CD8-positive, alpha-beta memory T cell (primary cell): ENCODE measurements at regions not wholly inside any gene's neighbourhood (a gene's known extent, or its start where the extent isn't known, plus 50 kb on each side); places are given as distances from the start of the nearest gene placed in this dataset.

ENCODE experiments used
- CTCF ChIA-PET: fragments of 350-600 bp; sonication (Branson Sonifier 250); formaldehyde crosslinking; loops from one replicate; lab custom pipeline; 2021; ENCODE audit warnings: antibody characterized with exemption; lab: Charles Lee
- POLR2A ChIA-PET: fragments of 350-600 bp; sonication (Branson Sonifier 250); formaldehyde crosslinking; loops from one replicate; lab custom pipeline; 2021; ENCODE audit warnings: antibody characterized with exemption; lab: Charles Lee
- DNase-seq, 5 donors: peaks; one replicate each; pipeline versions ENCODE4 v3.0.0 to v3.0.0-alpha.2; 2020 to 2022; ENCODE audit warnings: mixed read lengths in 1 of 5
- H3K27ac ChIP-seq: one replicate; pipeline ENCODE4 v1.7.0; 2013; ENCODE audit warnings: low read depth, mild to moderate bottlenecking, low read length, moderate library complexity
- H3K27me3 ChIP-seq: 2 replicates; pipeline ENCODE4 v1.7.0; 2013; ENCODE audit warnings: low read length, mild to moderate bottlenecking; ENCODE audit not compliant: insufficient read depth, poor library complexity, severe bottlenecking
- H3K36me3 ChIP-seq: 2 replicates; pipeline ENCODE4 v1.7.0; 2013; ENCODE audit warnings: mild to moderate bottlenecking, low read length, moderate library complexity; ENCODE audit not compliant: insufficient read depth
- H3K4me1 ChIP-seq: 2 replicates; pipeline ENCODE4 v1.7.0; 2013; ENCODE audit warnings: mild to moderate bottlenecking, low read length, moderate library complexity; ENCODE audit not compliant: insufficient read depth
- H3K4me3 ChIP-seq: 2 replicates; pipeline ENCODE4 v1.7.0; 2013; ENCODE audit warnings: mild to moderate bottlenecking, low read length
- H3K9me3 ChIP-seq: 2 replicates; pipeline ENCODE4 v1.7.0; 2013; ENCODE audit warnings: mild to moderate bottlenecking, low read length
- H3K27ac Mint-ChIP-seq, 8 donors: one replicate each; pipeline ENCODE4 v1.8.0; 2020 to 2021; ENCODE audit warnings: mixed read lengths in 8 of 8, mild to moderate bottlenecking in 6 of 8, inconsistent platforms in 3 of 8, moderate library complexity in 3 of 8
- H3K27me3 Mint-ChIP-seq, 2 donors: one replicate each; pipeline ENCODE4 v1.8.0; 2020 to 2021; ENCODE audit warnings: mixed read lengths in 2 of 2, mild to moderate bottlenecking in 1 of 2, moderate library complexity in 1 of 2
- H3K36me3 Mint-ChIP-seq, 3 donors: one replicate each; pipeline ENCODE4 v1.8.0; 2020 to 2021; ENCODE audit warnings: mixed read lengths in 3 of 3, inconsistent platforms in 1 of 3, mild to moderate bottlenecking in 1 of 3
- H3K4me1 Mint-ChIP-seq, 3 donors: one replicate each; pipeline ENCODE4 v1.8.0; 2020 to 2021; ENCODE audit warnings: mixed read lengths in 3 of 3, inconsistent platforms in 1 of 3, mild to moderate bottlenecking in 1 of 3
- H3K4me3 Mint-ChIP-seq, 7 donors: one replicate each; pipeline ENCODE4 v1.8.0; 2020 to 2021; ENCODE audit warnings: mixed read lengths in 7 of 7, mild to moderate bottlenecking in 6 of 7, moderate library complexity in 4 of 7, inconsistent platforms in 2 of 7
- H3K9me3 Mint-ChIP-seq, 5 donors: one replicate each; pipeline ENCODE4 v1.8.0; 2020 to 2022; ENCODE audit warnings: mixed read lengths in 5 of 5, mild to moderate bottlenecking in 3 of 5, moderate library complexity in 2 of 5, inconsistent platforms in 1 of 5

DNA sequence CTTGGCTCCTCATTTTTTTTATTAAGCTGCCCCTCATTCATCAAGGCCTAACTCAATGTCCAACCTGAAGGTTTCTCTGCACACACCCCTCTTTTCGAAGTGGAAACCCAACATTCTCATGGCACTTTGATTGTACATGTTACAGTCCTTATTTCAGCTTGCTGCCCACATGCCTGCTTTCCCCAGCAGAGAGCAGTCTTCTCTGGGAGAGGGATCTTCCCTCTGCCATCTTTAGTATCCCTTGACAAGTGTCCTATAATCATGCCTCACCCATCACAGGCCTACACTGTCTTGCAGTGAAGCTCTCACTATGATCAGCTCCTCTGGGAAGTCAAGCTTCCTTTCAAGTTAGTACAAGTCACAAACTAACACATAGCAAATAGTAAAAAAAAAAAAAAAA is 175.1 kb downstream of the ACER2 start:
- Histone ChIP-seq H3K27ac (no peak overlapping the region), H3K4me3 (no peak overlapping the region), H3K36me3 (no peaks in the 10 kb centered on the region), H3K27me3 (no peaks in the 10 kb centered on the region), H3K4me1 (no peaks in the 10 kb centered on the region), H3K9me3 (no peaks in the 10 kb centered on the region)
- ChIA-PET CTCF (no interaction called here), POLR2A (no interaction called here)
- no peaks in the 10 kb centered on the region for H3K36me3 Mint-ChIP-seq
- no peak for DNase-seq
- H3K27ac Mint-ChIP-seq: no peak overlapping the region
- peaks cover 2 to 7% of the 10 kb centered on the region in 2 donors for H3K27me3 Mint-ChIP-seq
- peaks cover 0 to 5% (median 0%) of the 10 kb centered on the region in 5 donors for H3K9me3 Mint-ChIP-seq
- no peaks in the 10 kb centered on the region for H3K4me1 Mint-ChIP-seq
- no peak overlapping the region for H3K4me3 Mint-ChIP-seq

DNA sequence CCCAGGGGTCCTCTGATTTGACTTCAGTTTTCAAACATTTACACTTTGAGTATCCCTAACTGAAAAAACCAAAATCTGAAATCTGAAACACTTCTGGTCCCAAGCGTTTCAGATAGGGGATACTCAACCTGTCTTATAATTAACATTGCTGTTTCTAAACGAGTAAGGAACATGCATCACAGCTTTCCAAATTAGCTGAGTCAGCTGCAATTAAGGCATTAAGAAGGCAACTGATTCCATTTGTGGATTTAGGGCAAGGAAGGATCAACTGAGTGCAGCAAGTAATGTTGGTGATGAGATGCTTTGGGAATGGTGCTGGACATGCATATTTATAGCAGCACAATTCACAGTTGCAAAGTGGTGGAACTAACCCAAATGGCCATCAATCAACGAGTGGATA is 168.6 kb downstream of the ACER2 start:
- Histone ChIP-seq H3K9me3 (no peaks in the 10 kb centered on the region), H3K36me3 (no peaks in the 10 kb centered on the region), H3K4me3 (no peak overlapping the region), H3K4me1 (no peaks in the 10 kb centered on the region), H3K27me3 (no peaks in the 10 kb centered on the region), H3K27ac (no peak overlapping the region)
- no peaks in the 10 kb centered on the region for H3K9me3 Mint-ChIP-seq
- H3K36me3 Mint-ChIP-seq: no peaks in the 10 kb centered on the region
- H3K4me1 Mint-ChIP-seq: no peaks in the 10 kb centered on the region
- CTCF ChIA-PET: no interaction called here
- H3K4me3 Mint-ChIP-seq: no peak overlapping the region
- POLR2A ChIA-PET: interaction anchor here (0.6 kb wide), 1 partner anchor 551 kb away, joined by 3 read pairs; no protein-coding TSS in a partner anchor
- no peak for DNase-seq
- no peak overlapping the region for H3K27ac Mint-ChIP-seq
- peaks cover 3 to 22% of the 10 kb centered on the region in 2 donors for H3K27me3 Mint-ChIP-seq

DNA sequence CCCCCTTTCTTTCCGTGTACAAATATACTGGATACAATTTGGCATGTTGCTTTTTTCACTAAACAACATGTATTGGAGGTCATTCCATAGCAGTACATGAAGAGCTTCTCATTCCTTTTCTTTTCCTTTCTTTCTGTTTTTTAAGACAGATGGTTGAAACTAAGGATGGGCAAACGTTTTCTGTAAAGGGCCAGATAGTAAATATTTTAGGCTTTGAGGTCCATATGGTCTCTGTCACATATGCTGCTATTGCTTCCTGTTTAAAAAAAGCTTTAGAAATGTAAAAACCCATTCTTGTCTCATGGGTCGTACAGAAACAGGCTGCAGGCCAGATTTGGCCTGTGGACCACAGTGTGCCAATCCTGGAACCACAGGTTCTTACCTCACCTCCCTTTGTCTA is 160.1 kb downstream of the ACER2 start:
- DNase-seq: no peak
- Mint-ChIP-seq H3K27ac (no peak overlapping the region), H3K4me1 (no peaks in the 10 kb centered on the region), H3K4me3 (no peak overlapping the region), H3K36me3 (no peaks in the 10 kb centered on the region), H3K27me3 (peaks cover under 1 to 12% of the 10 kb centered on the region in 2 donors), H3K9me3 (no peaks in the 10 kb centered on the region)
- ChIA-PET POLR2A (no interaction called here), CTCF (no interaction called here)
- no peaks in the 10 kb centered on the region for H3K9me3 ChIP-seq
- H3K27me3 ChIP-seq: no peaks in the 10 kb centered on the region
- H3K36me3 ChIP-seq: no peaks in the 10 kb centered on the region
- no peak overlapping the region for H3K27ac ChIP-seq
- no peaks in the 10 kb centered on the region for H3K4me1 ChIP-seq
- H3K4me3 ChIP-seq: no peak overlapping the region

GRCh38 chr9:19564396-19565061 is 155.7 kb downstream of the ACER2 start:
- no peaks in the 10 kb centered on the region for H3K4me1 ChIP-seq
- Mint-ChIP-seq H3K36me3 (no peaks in the 10 kb centered on the region), H3K4me3 (no peak overlapping the region), H3K9me3 (peaks cover 0 to 2% (median 0%) of the 10 kb centered on the region in 5 donors), H3K27me3 (peaks cover 10 to 18% of the 10 kb centered on the region in 2 donors), H3K27ac (no peak overlapping the region), H3K4me1 (no peaks in the 10 kb centered on the region)
- H3K27me3 ChIP-seq: no peaks in the 10 kb centered on the region
- no peaks in the 10 kb centered on the region for H3K36me3 ChIP-seq
- ChIA-PET CTCF (no interaction called here), POLR2A (no interaction called here)
- no peaks in the 10 kb centered on the region for H3K9me3 ChIP-seq
- H3K4me3 ChIP-seq: no peak overlapping the region
- no peak for DNase-seq
- no peak overlapping the region for H3K27ac ChIP-seq

- peaks cover 7 to 24% of the 10 kb centered on the region in 2 donors for H3K27me3 Mint-ChIP-seq
- peaks cover 0 to 7% (median 4%) of the 10 kb centered on the region in 3 donors for H3K4me1 Mint-ChIP-seq
- Histone ChIP-seq H3K4me1 (no peaks in the 10 kb centered on the region), H3K27me3 (no peaks in the 10 kb centered on the region), H3K36me3 (no peaks in the 10 kb centered on the region), H3K9me3 (no peaks in the 10 kb centered on the region), H3K4me3 (no peak overlapping the region), H3K27ac (no peak overlapping the region)
- CTCF ChIA-PET: no interaction called here
- no peak for DNase-seq
- POLR2A ChIA-PET: no interaction called here
- no peak overlapping the region for H3K4me3 Mint-ChIP-seq
- no peak overlapping the region for H3K27ac Mint-ChIP-seq
- no peaks in the 10 kb centered on the region for H3K36me3 Mint-ChIP-seq
- peaks cover 0 to 7% (median 4%) of the 10 kb centered on the region in 5 donors for H3K9me3 Mint-ChIP-seq
Measured at GRCh38 chr9:19555214-19555613, 146.4 kb downstream of the ACER2 start.

DNA sequence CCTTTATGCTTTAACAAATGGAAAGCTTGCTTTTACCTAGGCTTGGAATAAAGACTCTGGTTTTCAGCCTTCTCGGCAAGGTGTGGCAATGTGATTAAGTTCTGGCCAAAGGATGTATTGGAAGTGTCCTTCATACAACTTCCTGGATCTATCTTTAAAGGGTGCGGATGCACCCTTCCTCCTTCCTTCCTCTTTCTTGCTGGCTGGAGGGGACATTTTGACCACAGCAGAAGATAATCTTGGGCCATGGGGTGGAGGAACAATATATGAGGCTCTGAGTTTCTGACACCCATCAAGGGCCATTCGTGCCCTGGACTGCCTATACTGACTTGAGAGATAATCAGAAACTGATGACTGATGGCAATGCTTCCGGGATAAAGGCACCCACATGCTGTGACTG is 145.7 kb downstream of the ACER2 start:
- no peak overlapping the region for H3K4me3 Mint-ChIP-seq
- CTCF ChIA-PET: no interaction called here
- Histone ChIP-seq H3K4me1 (no peaks in the 10 kb centered on the region), H3K27ac (no peak overlapping the region), H3K27me3 (no peaks in the 10 kb centered on the region), H3K4me3 (no peak overlapping the region), H3K36me3 (no peaks in the 10 kb centered on the region), H3K9me3 (no peaks in the 10 kb centered on the region)
- no peak for DNase-seq
- no peaks in the 10 kb centered on the region for H3K36me3 Mint-ChIP-seq
- POLR2A ChIA-PET: no interaction called here
- H3K27ac Mint-ChIP-seq: no peak overlapping the region
- peaks cover 0 to 7% (median 4%) of the 10 kb centered on the region in 5 donors for H3K9me3 Mint-ChIP-seq
- H3K27me3 Mint-ChIP-seq: peaks cover 3 to 27% of the 10 kb centered on the region in 2 donors
- peaks cover 0 to 7% (median 4%) of the 10 kb centered on the region in 3 donors for H3K4me1 Mint-ChIP-seq

DNA sequence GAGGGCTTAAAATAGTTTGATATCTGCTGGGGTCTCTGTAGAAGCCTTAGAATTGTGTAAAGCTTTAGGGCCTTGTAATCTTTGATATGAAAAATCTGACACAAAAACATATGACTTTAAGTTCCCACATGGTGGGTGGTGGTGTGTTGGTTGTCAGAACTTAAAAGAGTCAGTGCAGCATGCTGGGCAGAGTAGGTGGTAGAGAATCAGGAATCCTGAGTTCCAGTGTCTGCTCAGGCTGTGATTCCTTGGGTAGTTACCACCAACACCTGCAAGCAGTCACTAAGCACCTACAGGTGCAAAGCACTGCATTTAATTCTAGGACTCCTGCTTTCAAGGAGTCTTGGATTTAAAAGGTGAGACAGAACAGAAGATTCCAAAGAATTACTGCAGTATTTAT is 144.6 kb downstream of the ACER2 start:
- POLR2A ChIA-PET: no interaction called here
- CTCF ChIA-PET: no interaction called here
- Histone ChIP-seq H3K27ac (no peak overlapping the region), H3K4me3 (no peak overlapping the region), H3K36me3 (no peaks in the 10 kb centered on the region), H3K27me3 (no peaks in the 10 kb centered on the region), H3K9me3 (no peaks in the 10 kb centered on the region), H3K4me1 (no peaks in the 10 kb centered on the region)
- no peak for DNase-seq
- Mint-ChIP-seq H3K9me3 (peaks cover 0 to 7% (median 4%) of the 10 kb centered on the region in 5 donors), H3K36me3 (no peaks in the 10 kb centered on the region), H3K4me3 (no peak overlapping the region), H3K27me3 (peaks cover 3 to 32% of the 10 kb centered on the region in 2 donors), H3K27ac (no peak overlapping the region), H3K4me1 (peaks cover 0 to 7% (median 4%) of the 10 kb centered on the region in 3 donors)

- H3K4me1 ChIP-seq: no peaks in the 10 kb centered on the region
- no peaks in the 10 kb centered on the region for H3K27me3 ChIP-seq
- no peaks in the 10 kb centered on the region for H3K9me3 ChIP-seq
- H3K4me3 ChIP-seq: no peak overlapping the region
- Mint-ChIP-seq H3K36me3 (no peaks in the 10 kb centered on the region), H3K4me3 (no peak overlapping the region), H3K9me3 (peaks cover 0 to 4% (median 2%) of the 10 kb centered on the region in 5 donors), H3K27me3 (peaks cover 3 to 36% of the 10 kb centered on the region in 2 donors), H3K27ac (no peak overlapping the region), H3K4me1 (peaks cover 0 to 7% (median 4%) of the 10 kb centered on the region in 3 donors)
- no peaks in the 10 kb centered on the region for H3K36me3 ChIP-seq
- POLR2A ChIA-PET: no interaction called here
- no peak for DNase-seq
- no peak overlapping the region for H3K27ac ChIP-seq
- CTCF ChIA-PET: no interaction called here
Measured at GRCh38 chr9:19552282-19553105, 143.7 kb downstream of the ACER2 start.
